HG02642 (cell line): ENCODE measurements at regions not wholly inside any gene's neighbourhood (a gene's known extent, or its start where the extent isn't known, plus 50 kb on each side); places are given as distances from the start of the nearest gene placed in this dataset.

Source experiments
- ATAC-seq: cut with Tn5 transposase; IDR thresholded peaks from one replicate; pipeline ENCODE4 v1.9.1; 2021; ENCODE audit warnings: mild to moderate bottlenecking; ENCODE audit not compliant: unreplicated experiment, poor library complexity

- no peak for ATAC-seq
Measured at GRCh38 chr6:155994086-155994485, 538.4 kb upstream of the NOX3 start.

GRCh38 chr6:155993240-155993639, 537.6 kb upstream of the NOX3 start:
- ATAC-seq = no peak

GRCh38 chr6:155985660-155986138, 530.1 kb upstream of the NOX3 start:
- no peak for ATAC-seq

GRCh38 chr6:155980768-155981079, 525.1 kb upstream of the NOX3 start:
- ATAC-seq = no peak

GRCh38 chr6:155980014-155980767, 524.6 kb upstream of the NOX3 start:
- ATAC-seq = no peak

GRCh38 chr6:155975506-155975905, 519.9 kb upstream of the NOX3 start:
- no peak for ATAC-seq

GRCh38 chr6:155974811-155975323, 519.2 kb upstream of the NOX3 start:
- no peak for ATAC-seq

GRCh38 chr6:155974359-155974758, 518.7 kb upstream of the NOX3 start:
- ATAC-seq = no peak

- no peak for ATAC-seq
Measured at GRCh38 chr6:155970876-155971708, 515.5 kb upstream of the NOX3 start.

GRCh38 chr6:155970472-155970871, 514.8 kb upstream of the NOX3 start:
- ATAC-seq = no peak

GRCh38 chr6:155968921-155969320, 513.3 kb upstream of the NOX3 start:
- no peak for ATAC-seq

GRCh38 chr6:155967322-155967721, 511.7 kb upstream of the NOX3 start:
- no peak for ATAC-seq

GRCh38 chr6:155964544-155964943, 508.9 kb upstream of the NOX3 start:
- ATAC-seq = no peak

- ATAC-seq = no peak
Measured at GRCh38 chr6:155962276-155962675, 506.6 kb upstream of the NOX3 start.

GRCh38 chr6:155959898-155960495, 504.4 kb upstream of the NOX3 start:
- no peak for ATAC-seq

GRCh38 chr6:155958550-155958949, 502.9 kb upstream of the NOX3 start:
- ATAC-seq = no peak

GRCh38 chr6:155955038-155955437, 499.4 kb upstream of the NOX3 start:
- no peak for ATAC-seq

GRCh38 chr6:155954149-155954548, 498.5 kb upstream of the NOX3 start:
- no peak for ATAC-seq

GRCh38 chr6:155949256-155949655, 493.6 kb upstream of the NOX3 start:
- no peak for ATAC-seq

GRCh38 chr6:155946860-155947259, 491.2 kb upstream of the NOX3 start:
- no peak for ATAC-seq

- no peak for ATAC-seq
Measured at GRCh38 chr6:155943635-155944034, 488.0 kb upstream of the NOX3 start.
